IMR-90 (cell line): ENCODE measurements at regions not wholly inside any gene's neighbourhood (a gene's known extent, or its start where the extent isn't known, plus 50 kb on each side); places are given as distances from the start of the nearest gene placed in this dataset.

Experiments
- ATAC-seq: fragments of 200-7000 bp; cut with Tn5 transposase; 2 replicates; pipeline ENCODE4 v1.9.1; 2020; ENCODE audit warnings: low read depth, mild to moderate bottlenecking, moderate library complexity
- BruUV-seq: library from RNA; stranded (reverse); fragments of 400-500 nt; replicated peaks from 2 replicates; lab custom pipeline; 2021; lab: Mats Ljungman, UMichigan
- CTCF ChIA-PET: fragments of 300-600 bp; formaldehyde crosslinking; extraction: SDS; loops from one replicate; lab custom pipeline; 2021; ENCODE audit warnings: antibody characterized with exemption; lab: Yijun Ruan, JAX
- POLR2A ChIA-PET: fragments of 300-600 bp; sonication (Branson Sonifier 250); formaldehyde crosslinking; loops from one replicate; lab custom pipeline; 2022; ENCODE audit warnings: antibody characterized with exemption; ENCODE audit not compliant: unreplicated experiment; lab: Charles Lee
- DNase-seq: peaks from one replicate; pipeline ENCODE4 v3.0.0; 2013
- H2AFZ ChIP-seq: replicated peaks from 2 replicates; pipeline ENCODE3; 2013; ENCODE audit warnings: low read length, mild to moderate bottlenecking; ENCODE audit not compliant: poor library complexity
- H2AK5ac ChIP-seq: 2 replicates; pipeline ENCODE4 v1.6.1; 2013; ENCODE audit warnings: low read depth, low read length, inconsistent platforms
- H2AK9ac ChIP-seq: replicated peaks from 2 replicates; pipeline ENCODE3; 2013; ENCODE audit warnings: mild to moderate bottlenecking, low read depth, low read length, moderate library complexity; ENCODE audit not compliant: poor library complexity
- H2BK120ac ChIP-seq: 2 replicates; pipeline ENCODE4 v1.6.1; 2013; ENCODE audit warnings: low read depth, low read length, inconsistent platforms
- H2BK15ac ChIP-seq: 3 replicates; pipeline ENCODE4 v1.6.1; 2013; ENCODE audit warnings: low read depth, low read length, inconsistent platforms
- H2BK20ac ChIP-seq: 2 replicates; pipeline ENCODE4 v1.6.1; 2013; ENCODE audit warnings: low read depth, mild to moderate bottlenecking, inconsistent platforms, low read length, moderate library complexity
- H2BK5ac ChIP-seq: 2 replicates; pipeline ENCODE4 v1.6.1; 2013; ENCODE audit warnings: mild to moderate bottlenecking, low read depth, low read length, inconsistent platforms; ENCODE audit not compliant: poor library complexity, severe bottlenecking
- H3K14ac ChIP-seq: replicated peaks from 2 replicates; pipeline ENCODE4 v1.6.1; 2013; ENCODE audit warnings: low read depth, low read length, inconsistent platforms
- H3K18ac ChIP-seq: 2 replicates; pipeline ENCODE4 v1.6.1; 2013; ENCODE audit warnings: low read depth, low read length, control low read depth
- H3K23ac ChIP-seq: 2 replicates; pipeline ENCODE4 v1.6.1; 2013; ENCODE audit warnings: low read depth, low read length, inconsistent platforms
- H3K27ac ChIP-seq: 2 replicates; pipeline ENCODE4 v1.5.1; 2013; ENCODE audit warnings: mild to moderate bottlenecking, control low read depth, low read length; ENCODE audit not compliant: insufficient read depth
- H3K27me3 ChIP-seq: 2 replicates; pipeline ENCODE4 v1.6.1; 2013; ENCODE audit warnings: low read length; ENCODE audit not compliant: control insufficient read depth, insufficient read depth
- H3K36me3 ChIP-seq: 2 replicates; pipeline ENCODE4 v1.6.1; 2013; ENCODE audit warnings: low read length, mixed read lengths; ENCODE audit not compliant: control insufficient read depth, insufficient read depth
- H3K4ac ChIP-seq: 2 replicates; pipeline ENCODE4 v1.6.1; 2013; ENCODE audit warnings: low read depth, low read length, inconsistent platforms
- H3K4me1 ChIP-seq: 2 replicates; pipeline ENCODE4 v1.6.1; 2013; ENCODE audit warnings: low read length, mixed read lengths; ENCODE audit not compliant: control insufficient read depth, insufficient read depth
- H3K4me2 ChIP-seq: 2 replicates; pipeline ENCODE4 v1.6.1; 2013; ENCODE audit warnings: low read depth, mild to moderate bottlenecking, control low read depth, low read length, moderate library complexity
- H3K4me3 ChIP-seq: 2 replicates; pipeline ENCODE4 v1.5.1; 2013; ENCODE audit warnings: low read depth, mild to moderate bottlenecking, control low read depth, low read length, moderate library complexity; ENCODE audit not compliant: insufficient read depth
- H3K56ac ChIP-seq: 2 replicates; pipeline ENCODE4 v1.6.1; 2013; ENCODE audit warnings: low read length, inconsistent platforms; ENCODE audit not compliant: insufficient read depth; ENCODE audit errors: extremely low read depth
- H3K79me1 ChIP-seq, 2 experiments: 2 replicates each; pipeline ENCODE4 v1.6.1; 2013; ENCODE audit warnings: low read length in 2 of 2, inconsistent platforms in 1 of 2, low read depth in 1 of 2
- H3K9ac ChIP-seq: 2 replicates; pipeline ENCODE4 v1.6.1; 2013; ENCODE audit warnings: low read depth, low read length, control low read depth
- H3K9me1 ChIP-seq: 2 replicates; pipeline ENCODE4 v1.6.1; 2013; ENCODE audit warnings: low read length, inconsistent platforms; ENCODE audit not compliant: insufficient read depth
- H3K9me3 ChIP-seq: 2 replicates; pipeline ENCODE4 v1.6.1; 2013; ENCODE audit warnings: low read length; ENCODE audit not compliant: control insufficient read depth, insufficient read depth
- H4K20me1 ChIP-seq: 2 replicates; pipeline ENCODE4 v1.6.1; 2013; ENCODE audit warnings: low read length, inconsistent platforms; ENCODE audit not compliant: insufficient read depth
- H4K5ac ChIP-seq: 2 replicates; pipeline ENCODE4 v1.6.1; 2013; ENCODE audit warnings: mild to moderate bottlenecking, low read depth, low read length, control low read depth
- H4K8ac ChIP-seq, 2 experiments: 2 replicates each; pipeline ENCODE4 v1.6.1; 2013; ENCODE audit warnings: low read depth in 2 of 2, low read length in 2 of 2, control low read depth in 1 of 2, inconsistent platforms in 1 of 2
- H4K91ac ChIP-seq: 2 replicates; pipeline ENCODE4 v1.6.1; 2013; ENCODE audit warnings: low read depth, low read length, inconsistent platforms; ENCODE audit not compliant: insufficient read depth
- BHLHE40 ChIP-seq: fragments of 150-350 bp; IDR thresholded peaks from 2 replicates; pipeline ENCODE4 v1.6.1; 2016; ENCODE audit warnings: mild to moderate bottlenecking, low read depth, low read length
- CEBPB ChIP-seq: IDR thresholded peaks from 2 replicates; pipeline ENCODE4 v1.6.1; 2012; ENCODE audit warnings: low read depth, low read length, improper control_type of control experiment
- CHD1 ChIP-seq: IDR thresholded peaks from 2 replicates; pipeline ENCODE4 v1.6.1; 2012; ENCODE audit warnings: low read depth, low read length, improper control_type of control experiment
- FOS ChIP-seq: fragments of 150-350 bp; IDR thresholded peaks from 2 replicates; pipeline ENCODE4 v1.6.1; 2016; ENCODE audit warnings: low read depth, low read length
- MAFK ChIP-seq: IDR thresholded peaks from 2 replicates; pipeline ENCODE4 v1.6.1; 2012; ENCODE audit warnings: low read depth, low read length, improper control_type of control experiment
- MAZ ChIP-seq: IDR thresholded peaks from 2 replicates; pipeline ENCODE4 v1.6.1; 2012; ENCODE audit warnings: low read depth, mild to moderate bottlenecking, low read length, improper control_type of control experiment, moderate library complexity, borderline replicate concordance
- MXI1 ChIP-seq: IDR thresholded peaks from 2 replicates; pipeline ENCODE4 v1.6.1; 2012; ENCODE audit warnings: low read depth, mild to moderate bottlenecking, low read length, moderate library complexity, borderline replicate concordance
- NFE2L2 ChIP-seq: fragments of 150-350 bp; IDR thresholded peaks from 2 replicates; pipeline ENCODE4 v1.6.1; 2016; ENCODE audit warnings: low read depth, mild to moderate bottlenecking, low read length
- POLR2A ChIP-seq: IDR thresholded peaks from 2 replicates; pipeline ENCODE4 v1.6.1; 2012; ENCODE audit warnings: mild to moderate bottlenecking, low read depth, low read length
- RAD21 ChIP-seq: IDR thresholded peaks from 2 replicates; pipeline ENCODE4 v1.6.1; 2012; ENCODE audit warnings: low read length, improper control_type of control experiment
- RCOR1 ChIP-seq: IDR thresholded peaks from 2 replicates; pipeline ENCODE4 v1.6.1; 2012; ENCODE audit warnings: mild to moderate bottlenecking, low read length, improper control_type of control experiment; ENCODE audit not compliant: insufficient replicate concordance
- RFX5 ChIP-seq: IDR thresholded peaks from 2 replicates; pipeline ENCODE4 v1.8.0; 2012; ENCODE audit warnings: low read depth, mild to moderate bottlenecking, low read length, moderate library complexity
- SMC3 ChIP-seq: fragments of 150-350 bp; IDR thresholded peaks from 2 replicates; pipeline ENCODE4 v1.6.1; 2016; ENCODE audit warnings: low read depth, mild to moderate bottlenecking, antibody characterized with exemption, low read length, moderate library complexity
- WGBS, 2 experiments: methylation state at CpG; one replicate each; pipeline versions ENCODE4 v1.1.5 to v1.1.7; 2013; ENCODE audit warnings: missing lambda C conversion rate in 2 of 2; ENCODE audit not compliant: insufficient read length in 1 of 2; ENCODE audit errors: extremely low coverage in 2 of 2; 5-methylcytosine and 5-hydroxymethylcytosine counted together
- dilution Hi-C: fragments of 300-500 bp; cut with HindIII; formaldehyde crosslinking; loops from one replicate; pipeline ENCODE4 v1.14.3; 2018; ENCODE audit warnings: low sequenced_read_pairs; ENCODE audit not compliant: unreplicated experiment
- in situ Hi-C: fragments of 300-500 bp; cut with MboI; formaldehyde crosslinking; loops from 3 replicates; pipeline ENCODE4 v1.14.3; 2019; ENCODE audit warnings: low sequenced_read_pairs, inconsistent platforms, mixed read lengths
- intact Hi-C: fragments of 100-400 bp; cut with micrococcal nuclease; formaldehyde crosslinking; loops from 2 replicates; pipeline ENCODE4 v1.10.0; 2022
- TF ChIP-seq, protein P1 (sequence below): conservative IDR thresholded peaks from 2 replicates; pipeline ENCODE4 v1.5.1; 2012; ENCODE audit warnings: mild to moderate bottlenecking, low read depth, low read length, improper control_type of control experiment
- TF ChIP-seq, protein P2 (sequence below): fragments of 150-350 bp; IDR thresholded peaks from 2 replicates; pipeline ENCODE4 v1.6.1; 2017; ENCODE audit warnings: mild to moderate bottlenecking, antibody characterized with exemption, low read length, low read depth
- TF ChIP-seq, protein P3 (sequence below): fragments of 150-350 bp; IDR thresholded peaks from 2 replicates; pipeline ENCODE4 v1.6.1; 2016; ENCODE audit warnings: low read depth, mild to moderate bottlenecking, low read length, moderate library complexity, borderline replicate concordance

DNA sequence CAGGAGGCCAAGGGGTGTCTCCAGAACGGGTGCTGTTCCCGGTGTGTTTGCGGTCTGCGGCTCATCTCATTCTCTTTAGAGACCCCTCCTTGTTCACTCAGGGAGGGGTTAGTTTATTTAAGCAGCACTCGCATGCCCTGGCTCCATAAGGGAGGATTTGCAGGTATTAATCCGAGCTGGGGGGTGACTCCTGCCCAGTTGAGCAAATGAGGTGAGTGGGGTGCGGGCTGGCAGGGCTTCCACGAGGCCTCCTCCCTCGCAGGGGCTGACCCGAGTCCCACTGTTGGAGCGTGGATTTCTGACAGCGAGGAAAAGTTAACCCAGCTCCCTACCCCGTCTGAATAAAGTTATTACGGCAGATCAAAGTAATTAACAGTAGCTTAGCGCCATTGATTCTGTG, 371.8 kb upstream of the SALL3 start:
- no peak overlapping the region for H2BK120ac ChIP-seq
- no peak for ATAC-seq
- H2BK20ac ChIP-seq = no peak overlapping the region
- no peak overlapping the region for H2BK15ac ChIP-seq
- no peak overlapping the region for H3K4me3 ChIP-seq
- H3K4me2 ChIP-seq = no peak overlapping the region
- in situ Hi-C loops (no loop called here), intact Hi-C loops (no loop called here), dilution Hi-C loops (no loop called here)
- no peak overlapping the region for H3K9ac ChIP-seq
- no peak overlapping the region for H3K23ac ChIP-seq
- ChIA-PET POLR2A (no interaction called here), CTCF (no interaction called here)
- H3K56ac ChIP-seq = no peak overlapping the region
- H3K36me3 ChIP-seq = no peaks in the 10 kb centered on the region
- no peak overlapping the region for H4K5ac ChIP-seq
- no peaks in the 10 kb centered on the region for H4K20me1 ChIP-seq
- TF ChIP-seq MAZ = no peak
- TF ChIP-seq RCOR1 = no peak
- TF ChIP-seq POLR2A = no peak
- TF ChIP-seq CEBPB = no peak
- TF ChIP-seq FOS = no peak
- TF ChIP-seq RAD21 = no peak
- TF ChIP-seq, protein P1, sequence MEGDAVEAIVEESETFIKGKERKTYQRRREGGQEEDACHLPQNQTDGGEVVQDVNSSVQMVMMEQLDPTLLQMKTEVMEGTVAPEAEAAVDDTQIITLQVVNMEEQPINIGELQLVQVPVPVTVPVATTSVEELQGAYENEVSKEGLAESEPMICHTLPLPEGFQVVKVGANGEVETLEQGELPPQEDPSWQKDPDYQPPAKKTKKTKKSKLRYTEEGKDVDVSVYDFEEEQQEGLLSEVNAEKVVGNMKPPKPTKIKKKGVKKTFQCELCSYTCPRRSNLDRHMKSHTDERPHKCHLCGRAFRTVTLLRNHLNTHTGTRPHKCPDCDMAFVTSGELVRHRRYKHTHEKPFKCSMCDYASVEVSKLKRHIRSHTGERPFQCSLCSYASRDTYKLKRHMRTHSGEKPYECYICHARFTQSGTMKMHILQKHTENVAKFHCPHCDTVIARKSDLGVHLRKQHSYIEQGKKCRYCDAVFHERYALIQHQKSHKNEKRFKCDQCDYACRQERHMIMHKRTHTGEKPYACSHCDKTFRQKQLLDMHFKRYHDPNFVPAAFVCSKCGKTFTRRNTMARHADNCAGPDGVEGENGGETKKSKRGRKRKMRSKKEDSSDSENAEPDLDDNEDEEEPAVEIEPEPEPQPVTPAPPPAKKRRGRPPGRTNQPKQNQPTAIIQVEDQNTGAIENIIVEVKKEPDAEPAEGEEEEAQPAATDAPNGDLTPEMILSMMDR = no peak
- TF ChIP-seq CHD1 = no peak
- TF ChIP-seq RFX5 = no peak
- no peak for TF ChIP-seq SMC3
- TF ChIP-seq MXI1 = no peak
- TF ChIP-seq, protein P2, sequence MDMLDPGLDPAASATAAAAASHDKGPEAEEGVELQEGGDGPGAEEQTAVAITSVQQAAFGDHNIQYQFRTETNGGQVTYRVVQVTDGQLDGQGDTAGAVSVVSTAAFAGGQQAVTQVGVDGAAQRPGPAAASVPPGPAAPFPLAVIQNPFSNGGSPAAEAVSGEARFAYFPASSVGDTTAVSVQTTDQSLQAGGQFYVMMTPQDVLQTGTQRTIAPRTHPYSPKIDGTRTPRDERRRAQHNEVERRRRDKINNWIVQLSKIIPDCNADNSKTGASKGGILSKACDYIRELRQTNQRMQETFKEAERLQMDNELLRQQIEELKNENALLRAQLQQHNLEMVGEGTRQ = no peak
- TF ChIP-seq, protein P3, sequence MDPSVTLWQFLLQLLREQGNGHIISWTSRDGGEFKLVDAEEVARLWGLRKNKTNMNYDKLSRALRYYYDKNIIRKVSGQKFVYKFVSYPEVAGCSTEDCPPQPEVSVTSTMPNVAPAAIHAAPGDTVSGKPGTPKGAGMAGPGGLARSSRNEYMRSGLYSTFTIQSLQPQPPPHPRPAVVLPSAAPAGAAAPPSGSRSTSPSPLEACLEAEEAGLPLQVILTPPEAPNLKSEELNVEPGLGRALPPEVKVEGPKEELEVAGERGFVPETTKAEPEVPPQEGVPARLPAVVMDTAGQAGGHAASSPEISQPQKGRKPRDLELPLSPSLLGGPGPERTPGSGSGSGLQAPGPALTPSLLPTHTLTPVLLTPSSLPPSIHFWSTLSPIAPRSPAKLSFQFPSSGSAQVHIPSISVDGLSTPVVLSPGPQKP = no peak
- TF ChIP-seq MAFK = no peak
- TF ChIP-seq BHLHE40 = no peak
- no peak for TF ChIP-seq NFE2L2
- H3K79me1 ChIP-seq = no peaks in the 10 kb centered on the region
- peaks cover 61% of the 10 kb centered on the region for H3K9me3 ChIP-seq
- H4K91ac ChIP-seq = no peak overlapping the region
- H4K8ac ChIP-seq = no peak overlapping the region
- H2AFZ ChIP-seq = no peak overlapping the region
- H3K27me3 ChIP-seq = no peaks in the 10 kb centered on the region
- DNase-seq = no peak
- H2AK5ac ChIP-seq = no peak overlapping the region
- H3K27ac ChIP-seq = no peak overlapping the region
- H3K4ac ChIP-seq = no peak overlapping the region
- H3K9me1 ChIP-seq = no peaks in the 10 kb centered on the region
- WGBS, 2 experiments = no CpG with 5 or more reads among the region's 15 CpGs
- no peak overlapping the region for H2BK5ac ChIP-seq
- no peak overlapping the region for H3K14ac ChIP-seq
- H2AK9ac ChIP-seq = no peak overlapping the region
- BruUV-seq = no TSS peak
- no peak overlapping the region for H3K18ac ChIP-seq
- H3K4me1 ChIP-seq = no peaks in the 10 kb centered on the region
